NCI-H146 (cell line): ENCODE measurements at regions not wholly inside any gene's neighbourhood (a gene's known extent, or its start where the extent isn't known, plus 50 kb on each side); places are given as distances from the start of the nearest gene placed in this dataset.

Experiments used
- DNase-seq: peaks from one replicate; lab custom pipeline; 2025; lab: John Stamatoyannopoulos, UW

- DNase-seq, result no peak
These were observed 337.4 kb downstream of the LPIN1 start for GRCh38 chr2:12083713-12084419.

- no peak for DNase-seq
These were observed 340.7 kb downstream of the LPIN1 start for GRCh38 chr2:12087175-12087574.

- no peak for DNase-seq
These were observed 341.4 kb downstream of the LPIN1 start for GRCh38 chr2:12087671-12088380.

- DNase-seq, result no peak
These were observed 342.6 kb downstream of the LPIN1 start for GRCh38 chr2:12089001-12089400.

- no peak for DNase-seq
These were observed 343.1 kb downstream of the LPIN1 start for GRCh38 chr2:12089496-12089895.

- no peak for DNase-seq
These were observed 343.6 kb downstream of the LPIN1 start for GRCh38 chr2:12090072-12090471.

GRCh38 chr2:12090590-12090989 is 344.2 kb downstream of the LPIN1 start:
- DNase-seq, result no peak

GRCh38 chr2:12091201-12091806 is 344.9 kb downstream of the LPIN1 start:
- no peak for DNase-seq

GRCh38 chr2:12094134-12094533 is 347.7 kb downstream of the LPIN1 start:
- no peak for DNase-seq

- DNase-seq, result no peak
These were observed 349.8 kb downstream of the LPIN1 start for GRCh38 chr2:12096051-12096787.

- DNase-seq, result no peak
These were observed 350.5 kb downstream of the LPIN1 start for GRCh38 chr2:12096788-12097449.

- no peak for DNase-seq
These were observed 351.4 kb downstream of the LPIN1 start for GRCh38 chr2:12097859-12098258.

GRCh38 chr2:12099374-12099773 is 352.9 kb downstream of the LPIN1 start:
- no peak for DNase-seq

GRCh38 chr2:12102679-12103078 is 356.2 kb downstream of the LPIN1 start:
- no peak for DNase-seq

- no peak for DNase-seq
These were observed 358.7 kb downstream of the LPIN1 start for GRCh38 chr2:12105180-12105579.

- no peak for DNase-seq
These were observed 360.1 kb downstream of the LPIN1 start for GRCh38 chr2:12106440-12107080.

GRCh38 chr2:12107321-12107720 is 360.9 kb downstream of the LPIN1 start:
- no peak for DNase-seq

GRCh38 chr2:12107939-12108338 is 361.5 kb downstream of the LPIN1 start:
- DNase-seq, result no peak

- no peak for DNase-seq
These were observed 363.1 kb downstream of the LPIN1 start for GRCh38 chr2:12109363-12110017.

GRCh38 chr2:12110074-12110473 is 363.6 kb downstream of the LPIN1 start:
- no peak for DNase-seq

- no peak for DNase-seq
These were observed 364.0 kb downstream of the LPIN1 start for GRCh38 chr2:12110481-12110880.
